ENCODE measurements at regions not wholly inside any gene's neighbourhood (a gene's known extent, or its start where the extent isn't known, plus 50 kb on each side); places are given as distances from the start of the nearest gene placed in this dataset.

GRCh38 chr3:103818398-103818797, 1383.6 kb downstream of the ZPLD1 start:
- no peak for TF ChIP-seq CTBP1 (IDR thresholded peaks at IDR 0.05; ENCODE audit: borderline replicate concordance)
- TF ChIP-seq TARDBP (IDR thresholded peaks at IDR 0.05), result no peak
- TF ChIP-seq FOXK2 (IDR thresholded peaks at IDR 0.05), result no peak
- no peak for TF ChIP-seq FOXM1 (IDR thresholded peaks at IDR 0.05; ENCODE audit: borderline replicate concordance)
- TF ChIP-seq L3MBTL2 (conservative IDR thresholded peaks at IDR 0.05), result no peak
- TF ChIP-seq BHLHE40 (IDR thresholded peaks at IDR 0.05; ENCODE audit: borderline replicate concordance), result no peak
- TF ChIP-seq HDGF (IDR thresholded peaks at IDR 0.05; ENCODE audit: borderline replicate concordance), result no peak
- no peak for TF ChIP-seq SP1 (IDR thresholded peaks at IDR 0.05)
- no peak for TF ChIP-seq SUZ12 (IDR thresholded peaks at IDR 0.05)
- TF ChIP-seq FOXA1 (IDR thresholded peaks at IDR 0.05), result no peak
- TF ChIP-seq NFRKB (IDR thresholded peaks at IDR 0.05), result no peak
- no peak for TF ChIP-seq LEF1 (IDR thresholded peaks at IDR 0.05; ENCODE audit: borderline replicate concordance)
- TF ChIP-seq ZNF384 (IDR thresholded peaks at IDR 0.05), result no peak

All from HEK293T (cell line).